Testis (tissue), 2 donors: ENCODE measurements at regions not wholly inside any gene's neighbourhood (a gene's known extent, or its start where the extent isn't known, plus 50 kb on each side); places are given as distances from the start of the nearest gene placed in this dataset.

Source experiments
- POLR2A ChIP-seq: fragments of 450-650 bp; IDR thresholded peaks from one replicate; pipeline ENCODE4 v1.6.1; 2017; ENCODE audit warnings: antibody characterized with exemption, mild to moderate bottlenecking, moderate library complexity
- TF ChIP-seq, protein P1 (sequence below), 3 experiments: fragments of 450-650 bp in 2 of 3; fragments of 200-600 bp in 1 of 3; sonication (generic) in 1 of 3; IDR thresholded peaks; one replicate each; pipeline ENCODE4 v1.5.1; 2016 to 2019; ENCODE audit warnings: antibody characterized with exemption in 3 of 3, mild to moderate bottlenecking in 2 of 3, moderate library complexity in 1 of 3

DNA sequence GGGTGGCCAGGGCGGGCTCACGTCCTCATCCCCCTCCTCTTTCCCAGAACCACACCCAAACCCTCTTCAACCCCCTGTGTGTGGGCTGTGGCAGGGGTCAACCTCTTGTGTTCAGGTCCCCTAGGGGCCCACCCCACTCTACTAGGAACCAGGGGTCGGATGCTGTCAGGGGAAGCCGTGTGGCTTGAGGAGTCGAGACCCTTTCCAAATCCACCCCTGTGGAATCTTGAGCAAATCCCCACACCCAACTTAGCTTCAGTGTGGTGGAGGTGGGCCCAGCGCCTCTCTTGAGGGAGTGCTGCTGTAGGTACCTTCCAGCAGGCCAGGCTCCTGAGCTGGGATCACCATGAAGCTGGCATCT lies 121.5 kb downstream of the MRM1 start:
- TF ChIP-seq, protein P1, sequence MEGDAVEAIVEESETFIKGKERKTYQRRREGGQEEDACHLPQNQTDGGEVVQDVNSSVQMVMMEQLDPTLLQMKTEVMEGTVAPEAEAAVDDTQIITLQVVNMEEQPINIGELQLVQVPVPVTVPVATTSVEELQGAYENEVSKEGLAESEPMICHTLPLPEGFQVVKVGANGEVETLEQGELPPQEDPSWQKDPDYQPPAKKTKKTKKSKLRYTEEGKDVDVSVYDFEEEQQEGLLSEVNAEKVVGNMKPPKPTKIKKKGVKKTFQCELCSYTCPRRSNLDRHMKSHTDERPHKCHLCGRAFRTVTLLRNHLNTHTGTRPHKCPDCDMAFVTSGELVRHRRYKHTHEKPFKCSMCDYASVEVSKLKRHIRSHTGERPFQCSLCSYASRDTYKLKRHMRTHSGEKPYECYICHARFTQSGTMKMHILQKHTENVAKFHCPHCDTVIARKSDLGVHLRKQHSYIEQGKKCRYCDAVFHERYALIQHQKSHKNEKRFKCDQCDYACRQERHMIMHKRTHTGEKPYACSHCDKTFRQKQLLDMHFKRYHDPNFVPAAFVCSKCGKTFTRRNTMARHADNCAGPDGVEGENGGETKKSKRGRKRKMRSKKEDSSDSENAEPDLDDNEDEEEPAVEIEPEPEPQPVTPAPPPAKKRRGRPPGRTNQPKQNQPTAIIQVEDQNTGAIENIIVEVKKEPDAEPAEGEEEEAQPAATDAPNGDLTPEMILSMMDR (IDR thresholded peaks at IDR 0.05): no peak
- no peak for TF ChIP-seq POLR2A
